Peyer's patch (tissue), 4 donors: ENCODE measurements at regions not wholly inside any gene's neighbourhood (a gene's known extent, or its start where the extent isn't known, plus 50 kb on each side); places are given as distances from the start of the nearest gene placed in this dataset.

Experiments used
- DNase-seq, 3 donors: peaks; one replicate each; pipeline ENCODE4 v3.0.0-alpha.2; 2017 to 2019
- H3K27ac ChIP-seq, 4 donors: fragments of 200-600 bp; sonication (generic); one replicate each; pipeline ENCODE4 v1.5.1; 2016 to 2019
- H3K27me3 ChIP-seq, 2 donors: fragments of 200-600 bp; sonication (generic); one replicate each; pipeline ENCODE4 v1.5.1; 2019
- H3K36me3 ChIP-seq, 3 donors: fragments of 200-600 bp; sonication (generic); one replicate each; pipeline ENCODE4 v1.5.1; 2016 to 2019
- H3K4me1 ChIP-seq, 4 donors: fragments of 200-600 bp; sonication (generic); one replicate each; pipeline ENCODE4 v1.5.1; 2016 to 2019
- H3K4me3 ChIP-seq, 4 donors: fragments of 200-600 bp; sonication (generic); 1 replicate in 3 of 4; 2 replicates in 1 of 4; pipeline ENCODE4 v1.5.1; 2016 to 2019; ENCODE audit warnings: mild to moderate bottlenecking in 1 of 4
- H3K9me3 ChIP-seq, 4 donors: fragments of 200-600 bp; sonication (generic); one replicate each; pipeline ENCODE4 v1.5.1; 2016 to 2019; ENCODE audit warnings: mild to moderate bottlenecking in 1 of 4
- POLR2A ChIP-seq, 2 donors: fragments of 450-650 bp; IDR thresholded peaks; one replicate each; pipeline ENCODE4 v1.5.1; 2017; ENCODE audit warnings: antibody characterized with exemption in 2 of 2, mild to moderate bottlenecking in 2 of 2, moderate library complexity in 2 of 2
- TF ChIP-seq, protein P1 (sequence below), 6 experiments: fragments of 450-650 bp in 4 of 6; fragments of 200-600 bp in 2 of 6; sonication (generic) in 1 of 6; IDR thresholded peaks; one replicate each; pipeline ENCODE4 v1.5.1; 2017 to 2019; ENCODE audit warnings: antibody characterized with exemption in 6 of 6, mild to moderate bottlenecking in 3 of 6, moderate library complexity in 1 of 6

DNA sequence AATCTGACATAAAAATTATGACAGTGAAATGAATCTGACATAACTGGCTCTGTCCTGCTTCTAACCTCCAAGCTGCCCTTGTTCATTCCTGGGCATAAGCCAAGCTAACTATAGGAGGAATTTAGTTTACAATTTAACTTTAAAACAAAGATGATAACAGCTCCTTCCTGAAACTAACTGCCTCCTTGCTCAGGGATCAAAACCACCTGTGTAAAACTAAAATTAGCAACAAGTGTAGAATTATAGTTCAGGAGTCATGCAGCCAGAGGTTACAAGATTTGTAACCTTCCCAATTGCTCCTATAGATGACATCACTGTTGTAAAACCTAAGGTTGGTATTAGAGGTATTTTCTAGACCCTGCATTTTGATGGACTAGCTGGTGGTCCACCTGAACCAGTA is 256.4 kb upstream of the POM121L12 start:
- Histone ChIP-seq H3K4me3 (no peak overlapping the region), H3K4me1 (no peaks in the 10 kb centered on the region), H3K36me3 (no peaks in the 10 kb centered on the region), H3K27ac (no peak overlapping the region), H3K27me3 (no peaks in the 10 kb centered on the region), H3K9me3 (no peaks in the 10 kb centered on the region)
- no peak for TF ChIP-seq POLR2A (IDR thresholded peaks at IDR 0.05)
- no peak for DNase-seq

DNA sequence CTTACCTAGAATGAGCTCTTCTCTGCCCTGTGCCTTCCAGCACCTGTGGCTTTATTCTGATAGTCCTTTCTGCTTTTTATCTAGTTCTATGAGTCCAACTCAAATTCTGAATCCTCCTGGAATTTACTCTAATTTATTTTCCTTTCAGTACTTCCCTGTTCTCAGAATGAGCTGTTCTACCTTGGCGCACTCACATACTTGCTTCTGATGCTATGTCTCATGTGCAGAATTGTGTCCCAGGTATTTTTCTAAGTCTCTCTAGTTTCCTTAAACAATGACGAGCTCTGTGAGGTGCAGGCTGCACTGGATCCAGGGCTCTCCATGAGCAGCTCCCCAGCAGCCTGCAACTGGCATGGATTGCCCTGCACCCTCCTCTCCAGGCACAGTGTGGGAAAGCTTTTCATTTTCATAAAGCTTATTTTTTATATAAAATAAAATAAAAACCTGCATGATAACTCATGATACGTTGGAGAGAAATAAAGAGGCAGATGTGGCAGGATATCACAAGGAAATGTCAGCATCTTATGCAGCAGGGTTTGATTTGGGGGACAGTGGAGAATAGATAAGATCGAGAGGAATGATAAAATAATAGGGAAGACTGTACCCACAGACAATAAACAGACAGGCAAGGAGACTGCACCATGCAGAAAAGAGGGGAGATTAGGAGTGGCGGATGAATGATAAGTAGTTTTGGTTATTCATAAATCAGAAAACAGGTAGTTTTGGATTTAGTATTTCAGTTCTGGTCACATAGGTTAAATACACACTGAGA is 258.2 kb upstream of the POM121L12 start:
- Histone ChIP-seq H3K4me1 (no peaks in the 10 kb centered on the region), H3K9me3 (no peaks in the 10 kb centered on the region), H3K36me3 (no peaks in the 10 kb centered on the region), H3K27ac (no peak overlapping the region), H3K4me3 (no peak overlapping the region), H3K27me3 (no peaks in the 10 kb centered on the region)
- no peak for DNase-seq
- TF ChIP-seq, protein P1, sequence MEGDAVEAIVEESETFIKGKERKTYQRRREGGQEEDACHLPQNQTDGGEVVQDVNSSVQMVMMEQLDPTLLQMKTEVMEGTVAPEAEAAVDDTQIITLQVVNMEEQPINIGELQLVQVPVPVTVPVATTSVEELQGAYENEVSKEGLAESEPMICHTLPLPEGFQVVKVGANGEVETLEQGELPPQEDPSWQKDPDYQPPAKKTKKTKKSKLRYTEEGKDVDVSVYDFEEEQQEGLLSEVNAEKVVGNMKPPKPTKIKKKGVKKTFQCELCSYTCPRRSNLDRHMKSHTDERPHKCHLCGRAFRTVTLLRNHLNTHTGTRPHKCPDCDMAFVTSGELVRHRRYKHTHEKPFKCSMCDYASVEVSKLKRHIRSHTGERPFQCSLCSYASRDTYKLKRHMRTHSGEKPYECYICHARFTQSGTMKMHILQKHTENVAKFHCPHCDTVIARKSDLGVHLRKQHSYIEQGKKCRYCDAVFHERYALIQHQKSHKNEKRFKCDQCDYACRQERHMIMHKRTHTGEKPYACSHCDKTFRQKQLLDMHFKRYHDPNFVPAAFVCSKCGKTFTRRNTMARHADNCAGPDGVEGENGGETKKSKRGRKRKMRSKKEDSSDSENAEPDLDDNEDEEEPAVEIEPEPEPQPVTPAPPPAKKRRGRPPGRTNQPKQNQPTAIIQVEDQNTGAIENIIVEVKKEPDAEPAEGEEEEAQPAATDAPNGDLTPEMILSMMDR (IDR thresholded peaks at IDR 0.05), result no peak
- TF ChIP-seq POLR2A (IDR thresholded peaks at IDR 0.05), result no peak

DNA sequence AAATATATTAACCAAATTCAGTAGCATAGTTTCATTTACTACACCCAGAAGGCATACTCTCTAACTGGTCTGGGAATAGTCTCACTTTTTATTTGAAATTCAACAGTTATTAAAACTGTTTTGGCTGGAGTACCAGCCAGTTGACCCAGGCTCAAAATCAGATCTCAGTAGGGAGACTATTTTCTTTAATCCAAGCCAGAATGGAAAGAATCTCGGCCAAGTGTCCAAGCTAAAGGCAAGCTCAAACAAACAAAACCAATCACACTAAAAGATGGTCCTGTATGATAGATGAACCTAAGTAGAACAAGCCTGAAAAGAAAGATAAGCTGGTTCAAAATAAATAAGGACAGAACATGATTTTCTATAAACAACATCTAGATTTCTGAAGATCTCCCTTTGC is 259.6 kb upstream of the POM121L12 start:
- TF ChIP-seq, protein P1 (IDR thresholded peaks at IDR 0.05), result no peak
- TF ChIP-seq POLR2A (IDR thresholded peaks at IDR 0.05), result no peak
- H3K4me1 ChIP-seq, result no peaks in the 10 kb centered on the region
- no peak for DNase-seq
- H3K36me3 ChIP-seq, result no peaks in the 10 kb centered on the region
- H3K27me3 ChIP-seq, result no peaks in the 10 kb centered on the region
- no peaks in the 10 kb centered on the region for H3K9me3 ChIP-seq
- no peak overlapping the region for H3K4me3 ChIP-seq
- no peak overlapping the region for H3K27ac ChIP-seq

DNA sequence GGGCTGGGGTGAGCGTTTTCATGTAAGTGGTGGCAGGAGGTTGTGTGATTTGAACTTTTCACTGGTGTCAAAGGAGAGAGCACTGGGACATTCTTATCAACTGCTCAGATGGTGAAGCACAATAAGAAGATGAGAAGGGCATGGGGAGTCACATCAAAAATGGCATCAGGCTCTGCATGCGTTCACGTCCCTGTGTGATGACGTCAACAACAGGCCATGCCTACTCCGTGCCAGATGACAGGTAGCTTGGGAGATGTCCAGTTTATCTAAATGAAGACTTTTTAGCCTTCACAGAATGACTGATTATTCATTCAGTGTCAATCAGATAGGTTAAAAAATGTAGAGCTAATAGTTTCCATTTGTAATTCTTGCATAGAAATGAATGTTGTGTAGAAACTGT is 264.3 kb upstream of the POM121L12 start:
- Histone ChIP-seq H3K9me3 (no peaks in the 10 kb centered on the region), H3K4me3 (no peak overlapping the region), H3K36me3 (no peaks in the 10 kb centered on the region), H3K27ac (no peak overlapping the region), H3K4me1 (no peaks in the 10 kb centered on the region), H3K27me3 (no peaks in the 10 kb centered on the region)
- DNase-seq, result no peak
- TF ChIP-seq POLR2A (IDR thresholded peaks at IDR 0.05), result no peak
- TF ChIP-seq, protein P1 (IDR thresholded peaks at IDR 0.05), result no peak

DNA sequence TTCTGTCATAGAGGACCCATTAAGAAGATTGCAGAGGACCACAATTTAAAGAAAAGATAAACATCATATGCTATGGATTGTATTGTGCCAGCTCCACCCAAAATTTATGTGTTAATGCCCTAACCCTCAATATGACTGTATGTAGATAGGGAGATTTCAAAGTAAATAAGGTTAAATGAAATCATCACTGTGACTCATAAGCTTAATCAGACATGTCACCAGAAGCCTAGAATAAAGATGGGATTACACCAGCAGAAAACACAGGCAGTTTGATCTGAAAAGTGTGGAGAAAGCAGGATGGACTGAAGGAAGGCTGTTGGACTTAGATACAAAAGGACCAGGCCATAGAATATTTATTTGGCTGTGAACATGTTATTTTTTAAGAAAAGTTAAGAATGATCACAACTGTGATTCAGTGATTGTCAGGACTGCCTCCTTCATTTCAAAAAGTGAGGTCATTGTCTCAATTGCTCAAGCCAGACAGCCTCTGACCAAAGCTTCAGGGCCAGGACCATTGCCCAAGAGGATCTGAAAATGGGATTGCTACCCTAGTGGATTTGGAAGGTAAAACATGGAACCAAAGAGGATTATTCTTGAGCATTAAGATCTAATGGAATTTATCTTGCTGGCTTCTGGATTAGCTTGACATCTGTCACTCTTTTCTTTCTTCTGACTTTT is 270.8 kb upstream of the POM121L12 start:
- Histone ChIP-seq H3K36me3 (no peaks in the 10 kb centered on the region), H3K4me1 (no peaks in the 10 kb centered on the region), H3K9me3 (no peaks in the 10 kb centered on the region), H3K27me3 (no peaks in the 10 kb centered on the region), H3K27ac (no peak overlapping the region), H3K4me3 (no peak overlapping the region)
- no peak for DNase-seq
- no peak for TF ChIP-seq POLR2A (IDR thresholded peaks at IDR 0.05)
- TF ChIP-seq, protein P1 (IDR thresholded peaks at IDR 0.05), result no peak

DNA sequence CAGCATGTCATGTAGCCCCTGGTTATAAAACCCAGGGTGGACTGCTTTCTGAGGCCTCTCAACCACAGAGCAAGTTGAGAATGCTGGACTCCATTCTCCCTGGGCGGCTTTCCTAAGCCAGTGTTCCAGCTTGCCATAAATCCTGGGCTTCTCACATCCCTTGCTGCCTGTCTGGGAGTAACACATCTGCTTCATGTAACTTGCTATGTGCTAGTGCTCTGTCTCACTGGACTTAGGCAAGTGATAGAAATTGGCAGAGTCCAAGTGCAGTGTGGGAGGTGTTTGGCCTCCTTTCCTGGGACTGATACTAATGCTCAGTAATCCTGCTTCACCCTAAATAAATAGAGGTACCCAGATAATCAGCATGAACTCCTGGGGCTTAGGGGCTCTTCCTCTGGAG is 277.1 kb upstream of the POM121L12 start:
- DNase-seq, result no peak
- Histone ChIP-seq H3K4me3 (no peak overlapping the region), H3K36me3 (no peaks in the 10 kb centered on the region), H3K27me3 (no peaks in the 10 kb centered on the region), H3K4me1 (no peaks in the 10 kb centered on the region), H3K9me3 (peaks cover 0 to 3% (median 0%) of the 10 kb centered on the region in 4 donors), H3K27ac (no peak overlapping the region)
- TF ChIP-seq POLR2A (IDR thresholded peaks at IDR 0.05), result no peak
- TF ChIP-seq, protein P1 (IDR thresholded peaks at IDR 0.05), result no peak
